ENCODE measurements at regions not wholly inside any gene's neighbourhood (a gene's known extent, or its start where the extent isn't known, plus 50 kb on each side); places are given as distances from the start of the nearest gene placed in this dataset.

GRCh38 chr18:60099709-60100108, 199.9 kb downstream of the PMAIP1 start:
- TF ChIP-seq ZBTB48 (tag by site-specific recombination; IDR thresholded peaks at IDR 0.05): no peak
- TF ChIP-seq ZNF670 (tag by site-specific recombination; IDR thresholded peaks at IDR 0.05; ENCODE audit: low read depth): no peak
- TF ChIP-seq ZNF514 (tag by site-specific recombination; IDR thresholded peaks at IDR 0.05): no peak
- no peak for TF ChIP-seq ZNF24 (tag by site-specific recombination; IDR thresholded peaks at IDR 0.05)
- no peak for TF ChIP-seq ZNF18 (tag by site-specific recombination; IDR thresholded peaks at IDR 0.05)
- TF ChIP-seq CTCF (tag by site-specific recombination; IDR thresholded peaks at IDR 0.05): no peak
- no peak for TF ChIP-seq ZNF10 (tag by site-specific recombination; IDR thresholded peaks at IDR 0.05)
- TF ChIP-seq ZSCAN16 (tag by site-specific recombination; IDR thresholded peaks at IDR 0.05): no peak
- no peak for TF ChIP-seq ZNF311 (tag by site-specific recombination; IDR thresholded peaks at IDR 0.05; ENCODE audit: borderline replicate concordance)
- TF ChIP-seq ZNF449 (tag by site-specific recombination; IDR thresholded peaks at IDR 0.05): no peak
- TF ChIP-seq ZBTB7A (tag by site-specific recombination; IDR thresholded peaks at IDR 0.05; ENCODE audit: low read depth): no peak
- no peak for TF ChIP-seq ZNF23 (tag by site-specific recombination; IDR thresholded peaks at IDR 0.05; ENCODE audit: borderline replicate concordance)

Data from HEK293 (cell line).